GM12874 (cell line): ENCODE measurements at regions not wholly inside any gene's neighbourhood (a gene's known extent, or its start where the extent isn't known, plus 50 kb on each side); places are given as distances from the start of the nearest gene placed in this dataset.

Source experiments
- TF ChIP-seq, protein P1 (sequence below): IDR thresholded peaks from 2 replicates; pipeline ENCODE4 v1.5.1; 2011; ENCODE audit warnings: low read depth, mild to moderate bottlenecking, control low read depth, low read length, moderate library complexity; ENCODE audit not compliant: insufficient read depth

DNA sequence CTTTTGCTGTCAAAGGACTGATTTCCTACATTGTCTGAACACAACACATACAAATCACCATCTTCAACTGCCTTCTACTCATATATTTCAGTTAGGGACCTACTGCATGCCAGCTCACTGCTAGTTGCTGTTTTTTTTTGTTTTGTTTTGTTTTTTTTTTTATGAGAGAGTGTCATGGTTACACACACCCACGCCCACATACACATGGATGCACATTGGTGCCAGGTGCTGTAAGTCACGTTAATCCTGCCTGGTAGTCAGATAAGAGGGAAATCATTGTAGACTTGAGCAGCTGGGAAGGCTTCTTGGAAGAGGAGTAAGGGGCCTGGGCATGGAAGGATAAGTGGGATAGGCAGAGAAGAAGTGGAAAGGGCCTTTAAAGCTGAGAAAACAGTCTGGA, 209.9 kb downstream of the TDRD15 start:
- TF ChIP-seq, protein P1, sequence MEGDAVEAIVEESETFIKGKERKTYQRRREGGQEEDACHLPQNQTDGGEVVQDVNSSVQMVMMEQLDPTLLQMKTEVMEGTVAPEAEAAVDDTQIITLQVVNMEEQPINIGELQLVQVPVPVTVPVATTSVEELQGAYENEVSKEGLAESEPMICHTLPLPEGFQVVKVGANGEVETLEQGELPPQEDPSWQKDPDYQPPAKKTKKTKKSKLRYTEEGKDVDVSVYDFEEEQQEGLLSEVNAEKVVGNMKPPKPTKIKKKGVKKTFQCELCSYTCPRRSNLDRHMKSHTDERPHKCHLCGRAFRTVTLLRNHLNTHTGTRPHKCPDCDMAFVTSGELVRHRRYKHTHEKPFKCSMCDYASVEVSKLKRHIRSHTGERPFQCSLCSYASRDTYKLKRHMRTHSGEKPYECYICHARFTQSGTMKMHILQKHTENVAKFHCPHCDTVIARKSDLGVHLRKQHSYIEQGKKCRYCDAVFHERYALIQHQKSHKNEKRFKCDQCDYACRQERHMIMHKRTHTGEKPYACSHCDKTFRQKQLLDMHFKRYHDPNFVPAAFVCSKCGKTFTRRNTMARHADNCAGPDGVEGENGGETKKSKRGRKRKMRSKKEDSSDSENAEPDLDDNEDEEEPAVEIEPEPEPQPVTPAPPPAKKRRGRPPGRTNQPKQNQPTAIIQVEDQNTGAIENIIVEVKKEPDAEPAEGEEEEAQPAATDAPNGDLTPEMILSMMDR, result no peak

GRCh38 chr2:21346984-21347383, 223.2 kb downstream of the TDRD15 start:
- TF ChIP-seq, protein P1, result no peak

DNA sequence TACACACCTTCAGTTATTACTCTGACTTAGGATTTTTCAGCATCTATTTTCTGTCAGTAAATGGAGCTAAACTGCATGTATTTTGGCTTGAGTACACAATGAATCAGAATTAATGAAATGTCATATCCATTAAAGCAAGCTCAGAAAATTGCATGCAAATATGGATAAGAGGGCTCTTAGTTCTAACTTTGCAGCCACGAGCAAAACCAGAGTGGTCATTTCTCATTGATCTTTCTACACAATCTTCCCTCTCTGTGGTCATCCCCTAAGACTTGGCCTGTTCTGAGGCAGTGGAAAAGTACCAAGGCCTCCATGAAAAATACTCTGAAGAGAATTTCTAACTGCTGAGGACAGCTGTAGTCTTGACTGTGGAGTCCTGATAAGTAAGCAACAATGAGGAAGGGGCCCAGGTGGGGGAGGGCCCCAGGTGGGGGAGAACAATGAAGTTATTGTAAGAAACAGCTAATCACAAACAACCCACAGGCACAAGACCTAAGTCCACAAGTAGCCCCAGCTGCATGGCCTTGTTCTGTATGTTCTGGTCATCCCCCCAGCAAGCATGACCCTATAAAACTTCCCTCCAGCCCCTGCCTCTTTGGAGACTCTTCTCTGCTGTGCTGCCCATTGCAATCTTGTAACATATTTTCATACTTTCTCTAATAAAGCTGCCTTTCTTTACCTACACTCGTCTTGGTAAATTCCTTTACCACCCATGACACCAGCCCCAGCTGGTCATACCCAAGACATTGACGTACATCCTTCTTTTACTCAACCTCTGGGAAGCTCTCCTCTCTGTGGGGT, 230.3 kb downstream of the TDRD15 start:
- TF ChIP-seq, protein P1, result no peak

- TF ChIP-seq, protein P1, result no peak
Measured at GRCh38 chr2:21356086-21356856, 232.5 kb downstream of the TDRD15 start.

DNA sequence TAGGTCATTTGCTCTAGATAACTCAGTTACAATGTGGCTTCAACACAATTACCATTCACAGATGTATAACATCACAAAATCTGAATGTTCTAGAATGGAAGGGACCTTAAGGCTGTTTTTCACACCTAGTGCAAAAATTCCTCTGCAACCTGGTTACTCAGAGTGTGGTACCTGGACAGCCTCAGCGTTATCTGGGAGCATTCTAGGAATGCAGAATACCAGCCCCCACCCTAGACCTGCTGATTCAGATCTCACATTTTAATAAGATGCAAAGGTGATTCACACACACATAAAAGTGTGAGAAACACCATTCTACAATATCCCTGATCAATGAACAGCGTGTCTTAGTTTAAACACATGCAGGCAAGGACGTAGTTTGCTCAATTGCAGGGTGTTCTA, 233.1 kb downstream of the TDRD15 start:
- TF ChIP-seq, protein P1, result no peak

GRCh38 chr2:21358976-21359375, 235.2 kb downstream of the TDRD15 start:
- TF ChIP-seq, protein P1, result no peak

DNA sequence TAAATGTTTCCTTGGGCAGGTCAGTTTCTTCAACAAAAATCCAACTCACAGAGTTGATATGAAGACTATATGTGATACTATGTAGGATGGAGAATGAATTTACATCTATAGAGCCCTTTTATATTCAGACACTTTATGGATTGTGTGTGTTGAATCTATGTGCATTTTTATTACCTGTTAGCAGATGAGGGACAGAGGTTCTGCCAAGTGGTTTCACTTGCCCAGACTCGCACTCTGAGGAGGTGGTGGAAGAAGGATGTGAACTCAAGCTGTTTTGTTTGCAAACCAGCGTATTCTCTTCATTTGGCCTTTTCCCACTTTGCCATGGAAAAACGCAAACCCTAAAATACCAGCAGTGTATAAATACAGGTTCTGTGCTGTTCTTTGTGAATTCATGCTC, 237.6 kb downstream of the TDRD15 start:
- TF ChIP-seq, protein P1, result no peak
